HG03457 (cell line): ENCODE measurements at regions not wholly inside any gene's neighbourhood (a gene's known extent, or its start where the extent isn't known, plus 50 kb on each side); places are given as distances from the start of the nearest gene placed in this dataset.
"Not testable (repeated sequence)": the region's sequence is repeated elsewhere in the genome, so short reads cannot be mapped to it uniquely, and the experiment has no call there.

ENCODE experiments used
- ATAC-seq: cut with Tn5 transposase; IDR thresholded peaks from one replicate; pipeline ENCODE4 v1.9.1; 2021; ENCODE audit warnings: moderate number of reproducible peaks; ENCODE audit not compliant: unreplicated experiment

DNA sequence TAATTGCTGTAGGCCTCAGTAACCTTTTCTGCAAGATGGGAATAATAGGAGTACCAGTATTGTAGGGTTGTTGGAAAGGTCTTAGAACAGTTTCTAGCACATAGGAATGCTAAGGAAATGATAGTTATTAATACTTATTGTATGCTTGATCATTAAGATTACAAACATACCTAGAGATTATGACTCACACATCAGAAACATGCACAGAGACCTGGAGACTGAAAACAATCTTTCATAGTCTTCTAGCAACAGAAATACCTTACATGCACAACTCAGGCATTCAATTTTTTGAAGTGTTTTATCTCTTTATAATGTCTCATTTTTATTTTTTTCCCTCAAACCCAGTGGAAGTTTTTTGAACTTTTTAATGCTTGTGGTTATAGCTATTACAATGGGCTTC lies 104.4 kb upstream of the ZBTB20 start:
- no peak for ATAC-seq

DNA sequence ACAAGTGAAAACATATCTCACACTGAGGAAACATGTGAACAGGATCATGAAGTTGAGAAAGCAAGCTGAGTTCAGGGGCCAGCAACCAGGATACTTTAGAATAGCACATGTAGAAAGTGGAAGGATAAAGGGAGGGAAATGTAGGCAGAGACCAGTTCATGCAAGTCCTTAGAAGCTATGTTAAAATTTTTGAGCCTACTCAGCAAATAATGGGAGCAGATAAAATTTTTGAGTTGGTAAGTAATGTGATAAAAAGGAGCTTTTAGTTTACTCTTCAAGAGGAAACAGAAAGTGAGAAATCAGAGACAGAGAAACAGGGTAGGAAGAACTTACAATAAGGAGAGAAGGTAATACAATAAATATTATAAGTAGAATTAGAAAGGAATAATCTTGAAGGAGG lies 105.6 kb upstream of the ZBTB20 start:
- no peak for ATAC-seq

DNA sequence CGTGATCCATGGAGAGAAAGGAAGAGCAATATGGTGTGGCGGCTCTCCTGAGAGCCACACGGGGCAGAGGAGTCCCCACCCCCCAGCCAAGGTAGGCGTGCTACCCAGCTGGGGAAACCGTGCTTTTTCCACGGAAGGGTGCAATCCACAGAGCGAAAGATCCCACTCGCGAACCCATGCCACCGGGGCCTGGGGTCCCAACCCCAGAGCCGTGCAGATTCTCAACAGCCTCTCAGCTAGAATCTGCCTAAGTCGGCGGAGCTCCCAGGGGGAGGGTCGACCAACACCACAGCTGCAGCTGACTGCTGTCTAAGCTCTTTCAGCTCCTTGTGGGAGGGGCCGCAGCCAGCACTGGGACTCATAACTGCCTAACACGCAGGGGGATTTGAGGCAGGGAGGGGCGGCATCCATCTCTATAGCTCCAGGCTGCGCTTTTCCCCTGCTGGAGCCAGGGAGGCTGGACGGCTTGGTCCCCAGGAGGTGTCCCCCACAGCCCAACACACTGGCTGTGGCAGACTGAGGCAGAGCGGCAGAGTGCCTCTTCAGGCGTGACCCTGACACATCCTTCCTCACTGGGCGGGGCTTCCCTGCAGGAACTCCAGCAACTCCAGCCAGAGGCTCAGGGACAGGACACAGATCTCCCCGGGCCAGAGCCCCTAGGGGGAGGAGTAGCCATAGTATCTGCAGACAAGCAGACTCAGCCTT lies 107.6 kb upstream of the ZBTB20 start:
- no peak for ATAC-seq

DNA sequence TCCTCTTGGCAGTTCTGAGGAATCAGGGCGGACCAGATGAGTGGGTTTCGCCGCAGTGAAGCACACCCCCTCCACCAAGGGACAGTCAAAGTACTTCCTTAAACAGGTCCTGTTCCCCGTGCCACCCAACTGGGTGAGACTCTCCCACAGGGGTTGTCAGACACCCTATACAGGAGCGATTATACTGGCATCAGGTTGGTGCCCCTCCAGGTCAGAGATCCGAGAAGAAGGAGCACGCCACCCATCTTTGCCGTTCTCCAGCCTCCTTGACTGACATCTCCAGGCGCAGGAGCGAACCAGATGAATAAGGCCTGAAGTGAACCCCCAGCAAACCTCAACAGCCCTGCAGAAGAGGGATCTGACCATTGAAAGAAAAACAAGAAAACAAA lies 108.1 kb upstream of the ZBTB20 start:
- no peak for ATAC-seq

DNA sequence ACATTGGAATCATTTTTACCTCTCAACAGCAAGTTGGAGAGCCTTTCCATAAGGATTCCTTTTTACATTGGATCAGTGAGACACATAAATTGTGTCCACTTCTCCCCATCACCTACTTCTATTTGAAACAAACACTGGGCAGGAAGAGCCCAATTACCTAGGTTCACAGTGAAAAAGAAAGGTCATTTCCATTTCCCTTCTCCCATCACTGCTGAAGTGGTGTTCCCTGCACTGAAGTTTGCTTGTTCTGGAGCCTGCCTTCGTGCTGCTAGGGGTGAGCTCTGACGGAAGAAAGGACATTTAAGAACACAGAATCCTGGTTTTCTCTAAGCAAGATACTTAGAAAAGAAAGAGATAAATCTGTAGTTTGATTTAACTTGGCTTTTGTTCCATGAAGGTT lies 123.8 kb upstream of the ZBTB20 start:
- ATAC-seq = no peak

DNA sequence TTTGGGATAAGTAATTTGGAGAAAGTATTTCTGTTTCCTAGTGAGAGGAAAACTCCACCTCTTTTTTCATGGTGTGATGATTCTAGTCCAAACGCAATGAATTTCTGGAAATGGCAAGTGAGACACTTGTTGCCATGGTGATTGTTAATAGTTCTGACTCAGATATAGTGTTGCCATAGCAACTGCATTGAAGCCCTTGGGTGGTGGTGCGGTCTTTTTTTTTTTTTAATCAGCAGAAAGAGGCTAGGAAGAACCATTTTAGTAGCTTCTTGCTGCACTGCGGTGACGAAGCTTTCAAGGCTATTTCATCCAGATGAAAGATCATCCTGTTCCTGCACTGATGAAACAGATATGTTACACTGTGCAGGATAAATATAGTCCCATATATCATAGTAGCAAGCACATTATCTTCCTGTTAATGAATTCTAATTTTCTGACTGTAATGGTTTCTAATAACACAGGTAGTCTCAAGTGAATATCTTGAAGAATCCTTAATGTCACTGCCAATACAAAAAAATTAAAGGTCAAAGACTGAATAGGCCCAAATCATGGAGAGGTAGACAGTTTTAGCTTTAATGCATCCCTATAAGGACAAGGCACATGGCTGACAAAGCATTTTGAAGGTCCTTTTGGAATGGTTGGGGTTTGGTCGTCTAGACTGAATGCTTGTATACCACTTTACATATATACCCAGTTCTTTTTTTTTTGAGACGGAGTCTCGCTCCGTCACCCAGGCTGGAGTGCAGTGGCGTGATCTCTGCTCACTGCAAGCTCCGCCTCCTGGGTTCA lies 125.1 kb upstream of the ZBTB20 start:
- ATAC-seq = no peak

DNA sequence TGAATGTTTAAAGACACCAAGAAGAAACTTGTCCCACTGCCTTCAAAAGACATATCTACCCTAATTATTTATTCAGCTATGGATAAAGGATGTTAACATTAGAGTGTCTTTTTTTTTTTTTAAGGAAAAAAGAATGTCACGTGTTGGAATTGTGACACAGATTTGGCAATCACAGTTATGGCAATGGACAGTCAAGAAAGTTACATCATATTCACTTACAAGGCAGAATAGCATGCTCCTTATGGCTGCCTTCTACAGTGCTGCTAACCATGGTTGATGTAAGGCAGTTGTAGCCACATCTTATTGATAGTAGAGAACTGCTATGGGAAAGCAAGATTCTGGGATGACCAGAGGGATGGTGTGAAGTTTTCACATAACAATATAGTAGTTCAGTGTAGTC lies 128.8 kb upstream of the ZBTB20 start:
- no peak for ATAC-seq

DNA sequence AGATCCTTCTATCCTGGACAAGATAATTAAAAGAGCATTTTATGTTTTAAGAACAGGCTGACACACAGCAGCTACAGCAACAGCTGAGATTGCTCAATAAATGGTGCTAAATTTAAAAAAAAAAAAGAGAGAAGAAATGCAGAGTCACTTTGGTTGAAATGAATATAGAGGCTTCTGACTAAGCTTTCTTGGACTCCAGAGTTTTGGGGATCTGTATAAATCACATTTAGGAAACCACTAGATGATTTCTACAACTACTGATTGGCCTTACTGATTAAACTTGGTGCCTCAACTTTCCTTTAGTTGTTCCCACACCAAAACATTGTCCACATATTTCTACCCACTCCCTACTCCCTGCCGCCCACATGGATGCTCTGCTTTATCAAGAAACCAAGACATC lies 132.9 kb upstream of the ZBTB20 start:
- no peak for ATAC-seq

DNA sequence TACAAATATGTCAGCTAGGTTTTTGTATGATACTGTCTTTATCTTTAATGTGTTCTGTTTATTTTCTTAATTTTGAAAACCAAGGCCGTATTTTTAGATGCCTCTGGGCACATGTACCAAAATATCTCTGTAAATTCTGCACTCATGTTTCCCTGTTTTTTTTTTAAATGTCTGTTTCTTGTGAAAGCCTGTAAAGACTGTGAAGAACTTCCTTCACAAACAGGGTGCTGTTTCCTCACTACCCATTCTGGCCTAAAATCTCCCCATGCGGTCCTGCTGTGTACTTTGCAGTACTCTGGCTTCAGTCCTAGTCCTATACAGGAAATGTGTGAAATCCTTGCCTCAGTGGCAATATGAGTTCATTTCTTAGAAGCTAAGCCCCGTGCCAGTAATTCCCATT lies 133.4 kb upstream of the ZBTB20 start:
- no peak for ATAC-seq

DNA sequence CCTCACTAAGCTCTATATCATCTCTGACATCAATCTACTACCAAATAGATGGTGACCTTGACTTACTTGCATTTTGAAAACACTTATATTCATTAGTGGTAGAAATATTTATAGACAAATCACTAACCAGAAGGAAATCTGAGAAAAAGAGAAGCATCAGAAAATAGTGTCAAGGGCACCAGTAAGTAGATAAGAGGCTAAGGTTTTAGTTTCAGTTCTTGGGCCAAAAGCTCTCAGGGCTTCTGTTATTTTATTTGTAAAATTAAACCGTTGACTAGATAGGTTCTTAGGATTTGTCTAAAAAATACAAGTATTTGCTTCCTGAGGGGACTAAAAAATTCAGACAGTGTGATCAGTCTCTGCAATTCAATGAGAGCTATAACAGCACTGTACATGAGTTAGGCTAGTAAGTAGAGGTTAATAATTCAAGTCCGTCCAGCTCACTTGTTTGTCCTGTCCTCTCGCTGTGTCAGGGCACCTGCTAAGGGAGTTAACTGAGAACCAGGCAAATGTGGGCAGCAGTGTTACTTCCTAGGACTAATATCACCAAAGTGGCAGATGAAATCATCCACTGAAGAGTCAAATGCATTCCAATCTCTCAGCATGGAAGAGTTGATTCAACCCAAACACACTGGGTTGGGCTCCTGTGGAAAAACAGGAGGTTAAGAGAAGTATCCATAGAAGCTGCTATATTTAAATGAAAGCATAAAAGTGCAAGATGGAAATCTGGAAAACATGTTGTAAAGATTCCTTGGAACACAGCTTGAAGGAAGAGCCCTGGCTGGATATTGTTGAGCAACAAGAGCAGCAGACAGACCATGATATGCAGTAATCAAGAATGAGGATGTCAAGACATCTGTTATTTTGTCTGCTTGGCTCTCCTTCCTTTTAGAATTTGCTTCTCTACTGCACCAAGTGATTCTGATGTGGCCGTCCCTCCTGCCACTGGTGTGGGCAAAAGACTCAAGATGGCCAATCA lies 134.9 kb upstream of the ZBTB20 start:
- ATAC-seq = no peak

DNA sequence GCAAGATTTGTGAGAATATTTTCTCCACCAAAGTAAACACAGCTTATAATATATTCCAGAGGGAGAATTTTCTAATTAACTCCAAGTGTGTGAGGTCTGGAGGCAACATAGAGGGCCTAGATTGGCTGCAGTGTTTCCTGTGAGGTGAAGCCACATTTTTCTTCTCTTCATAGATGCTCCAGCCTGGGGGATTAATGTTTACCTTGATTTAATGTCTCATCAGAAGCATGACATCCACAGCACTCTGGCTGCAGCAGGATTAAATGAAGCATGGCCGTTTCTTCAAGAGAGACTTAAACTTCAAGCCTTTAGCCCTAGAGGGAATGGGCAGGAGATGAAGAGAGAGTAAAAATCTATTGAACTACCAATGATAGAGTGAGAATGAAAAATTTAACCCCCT lies 137.9 kb upstream of the ZBTB20 start:
- ATAC-seq = no peak

DNA sequence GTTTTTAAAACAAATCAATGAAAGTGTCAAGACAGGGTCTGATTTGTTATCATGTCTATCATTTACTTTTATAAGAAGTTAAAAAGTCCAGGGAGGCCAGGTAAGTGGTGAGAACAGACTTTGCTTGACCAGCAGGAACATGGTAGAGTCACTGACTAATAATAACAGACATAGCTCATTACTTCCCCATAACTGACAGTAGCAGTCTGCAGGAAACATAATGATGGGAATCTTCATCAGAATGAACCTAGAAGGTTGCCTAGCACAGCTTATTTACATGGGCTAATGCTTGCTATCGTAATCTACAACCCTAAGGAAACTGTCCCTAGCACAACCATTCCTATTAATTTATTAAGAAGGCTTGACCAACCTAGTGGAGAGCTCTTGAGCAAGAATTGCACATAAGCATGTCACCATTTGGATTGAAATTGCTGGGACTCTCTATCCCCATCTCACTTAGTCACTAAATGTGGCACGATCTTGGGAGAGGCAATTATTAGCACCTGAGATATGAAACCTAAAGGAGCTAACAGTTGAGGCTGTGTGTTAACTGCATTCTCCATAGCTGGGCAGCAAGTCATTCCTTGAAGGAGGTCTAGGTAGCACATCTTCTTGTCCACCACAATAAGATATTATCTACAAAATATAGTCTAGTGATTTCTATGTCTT lies 139.6 kb upstream of the ZBTB20 start:
- ATAC-seq = no peak

DNA sequence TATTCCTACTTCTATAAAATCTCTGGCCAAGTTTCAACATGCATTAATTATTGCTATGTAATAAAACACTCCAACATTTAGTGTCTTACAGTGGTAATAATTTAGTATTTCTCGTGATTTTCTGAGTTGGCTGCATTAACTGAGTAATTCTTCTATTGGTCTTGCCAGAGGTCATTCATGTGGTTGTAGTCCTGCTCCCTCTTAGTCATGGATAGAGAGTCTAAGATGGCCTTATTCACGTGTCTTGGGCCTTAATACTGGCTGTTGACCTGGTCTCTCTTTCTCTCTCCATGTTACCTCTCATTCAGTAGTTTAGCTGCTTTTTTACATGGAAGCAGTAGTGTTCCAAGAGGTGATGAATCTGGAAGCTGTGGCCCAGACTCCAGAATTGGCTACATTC lies 140.1 kb upstream of the ZBTB20 start:
- ATAC-seq = no peak

DNA sequence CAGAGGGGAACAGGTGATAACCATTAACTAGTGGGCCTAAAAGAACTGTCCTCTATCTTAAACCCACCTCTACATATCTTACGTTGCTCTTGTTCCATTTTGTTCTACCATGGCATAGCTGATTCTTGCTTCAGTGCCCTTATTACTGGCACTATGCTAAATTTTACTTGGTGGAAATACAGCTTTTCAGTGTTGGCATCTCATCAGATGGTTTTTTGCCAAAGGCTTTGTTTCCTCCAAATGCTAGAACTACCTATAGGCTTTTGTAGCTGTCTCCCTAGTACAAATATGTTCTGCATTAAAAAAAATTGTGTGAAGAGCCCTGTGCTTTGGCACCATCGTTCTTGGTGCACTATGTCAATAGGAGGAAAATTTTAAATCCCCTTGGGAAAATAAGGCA lies 145.0 kb upstream of the ZBTB20 start:
- ATAC-seq = no peak

DNA sequence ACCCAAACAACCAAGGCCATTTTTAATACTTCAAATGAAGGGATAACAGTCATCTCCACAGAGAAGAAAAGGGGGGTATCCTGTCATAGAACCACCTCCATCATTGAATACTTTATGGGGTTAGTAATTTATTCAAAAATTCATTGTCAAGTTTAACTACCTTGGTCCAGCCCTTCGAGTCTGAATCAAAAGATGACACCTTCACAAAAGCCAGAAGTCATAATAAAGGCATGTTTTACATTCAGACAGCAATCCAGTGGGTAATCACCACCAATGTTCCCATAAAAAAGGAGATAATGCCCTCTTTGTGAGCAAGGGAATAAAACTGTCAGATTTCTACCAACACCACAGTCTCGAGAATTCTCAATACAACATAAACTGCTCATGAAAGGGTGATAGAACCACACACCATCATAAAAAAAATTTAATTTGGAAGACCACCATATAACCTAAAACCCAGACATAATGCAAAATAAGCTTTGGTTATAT lies 145.6 kb upstream of the ZBTB20 start:
- ATAC-seq = no peak

DNA sequence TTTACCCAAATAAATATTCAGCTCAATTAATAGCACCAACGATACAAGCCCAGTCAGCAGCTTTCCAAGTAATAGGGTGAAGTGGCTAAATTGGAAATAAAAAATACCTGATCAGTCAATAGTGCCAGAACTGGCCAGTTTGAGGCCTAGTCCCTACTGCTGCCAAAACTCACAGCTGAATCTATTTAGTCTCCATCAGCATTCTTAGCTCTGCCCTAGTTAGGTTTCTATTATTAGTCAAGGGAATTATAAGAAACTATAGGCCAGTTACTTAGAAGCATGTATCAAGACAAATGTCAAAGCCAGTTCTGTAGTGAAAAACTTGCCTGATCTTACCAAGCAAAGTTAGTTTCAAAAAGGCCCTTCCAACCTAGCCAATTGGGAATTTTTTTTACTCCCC lies 146.2 kb upstream of the ZBTB20 start:
- no peak for ATAC-seq

DNA sequence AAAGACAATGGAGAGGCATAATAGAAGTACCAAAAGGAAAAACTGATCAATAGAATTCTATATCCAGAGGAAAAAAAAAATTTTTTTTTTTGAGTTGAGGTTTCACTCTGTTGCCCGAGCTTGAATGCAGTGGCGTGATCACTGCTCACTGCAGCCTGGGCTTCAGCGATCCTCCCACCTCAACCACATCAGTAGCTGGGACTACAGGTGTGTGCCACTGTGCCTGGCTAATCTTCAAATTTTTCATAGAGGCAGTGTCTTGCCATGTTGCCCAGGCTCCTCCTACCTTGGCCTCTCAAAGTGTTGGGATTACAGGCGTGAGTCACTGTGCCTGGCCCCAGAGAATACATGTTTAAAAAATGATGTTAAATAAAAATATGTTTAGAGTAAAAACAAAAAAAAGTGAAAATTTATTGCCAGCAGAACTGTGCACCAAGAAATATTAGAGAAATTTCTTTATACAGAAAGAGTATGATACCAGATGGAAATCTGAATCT lies 154.3 kb upstream of the ZBTB20 start:
- ATAC-seq = no peak

DNA sequence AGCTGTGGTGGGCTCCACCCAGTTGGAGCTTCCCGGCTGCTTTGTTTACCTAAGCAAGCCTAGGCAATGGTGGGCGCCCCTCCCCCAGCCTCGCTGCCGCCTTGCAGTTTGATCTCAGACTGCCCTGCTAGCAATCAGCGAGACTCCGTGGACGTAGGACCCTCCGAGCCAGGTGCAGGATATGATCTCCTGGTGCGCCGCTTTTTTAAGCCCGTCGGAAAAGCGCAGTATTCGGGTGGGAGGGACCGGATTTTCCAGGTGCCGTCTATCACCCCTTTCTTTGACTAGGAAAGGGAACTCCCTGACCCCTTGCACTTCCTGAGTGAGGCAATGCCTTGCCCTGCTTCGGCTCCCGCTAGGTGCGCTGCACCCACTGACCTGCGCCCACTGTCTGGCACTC lies 170.9 kb upstream of the ZBTB20 start:
- not testable (repeated sequence) for ATAC-seq

DNA sequence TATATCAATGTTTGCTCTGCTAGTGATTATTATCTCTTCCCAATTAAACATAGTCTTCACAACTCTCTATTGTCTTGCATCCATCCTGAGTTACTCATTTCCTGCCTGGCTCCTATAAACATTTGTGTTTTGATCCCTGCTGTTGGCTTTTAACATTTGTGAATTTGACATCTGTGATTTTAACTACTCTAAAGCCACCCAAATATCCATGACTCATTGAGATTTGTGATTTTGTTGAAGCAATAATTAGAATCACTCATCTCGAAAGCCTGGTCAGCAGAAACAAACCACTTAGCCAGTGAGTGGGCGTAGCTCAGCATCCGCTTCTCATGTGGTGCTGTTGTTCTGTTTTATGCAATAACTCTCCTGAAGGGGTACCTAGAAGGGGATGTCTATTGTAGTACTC lies 174.3 kb upstream of the ZBTB20 start:
- no peak for ATAC-seq

DNA sequence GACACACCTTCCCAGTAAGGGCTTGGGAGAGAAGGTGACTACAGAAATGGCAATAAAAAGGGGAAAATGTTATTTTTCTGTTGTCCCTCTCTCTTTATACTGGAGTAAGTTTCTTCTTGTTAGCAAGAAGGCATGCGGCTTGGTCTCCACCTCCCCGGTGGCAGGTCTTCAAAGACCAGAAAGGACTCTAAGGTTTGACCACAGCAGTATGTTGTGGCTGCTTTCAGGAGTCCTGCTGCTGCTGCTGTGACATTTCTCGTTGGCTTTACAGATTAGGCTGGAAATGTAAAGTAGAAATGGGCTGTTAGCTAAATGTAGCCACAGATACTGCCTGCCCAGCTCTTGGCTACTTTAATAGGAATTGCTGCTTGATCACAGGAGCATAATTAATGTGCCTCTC lies 175.8 kb upstream of the ZBTB20 start:
- ATAC-seq = no peak

DNA sequence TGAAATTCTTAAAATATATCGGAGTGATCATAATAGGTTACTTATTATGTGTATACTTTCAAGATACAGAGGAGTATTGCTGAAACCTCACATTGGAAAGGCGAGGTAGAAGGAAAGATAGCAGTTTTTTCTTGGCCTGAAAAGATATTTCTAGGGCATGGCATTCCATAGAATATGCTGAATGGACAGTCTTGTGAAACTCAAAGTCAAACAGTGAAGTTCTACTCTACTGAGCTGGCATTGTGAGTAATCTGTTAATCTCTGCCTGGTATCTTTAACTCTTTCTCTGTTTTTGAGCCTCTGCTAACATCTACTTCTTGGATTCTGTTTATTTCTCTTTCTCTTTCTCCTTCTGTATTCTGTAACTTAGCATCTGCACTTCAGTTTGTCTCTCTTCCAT lies 176.3 kb upstream of the ZBTB20 start:
- ATAC-seq = no peak
